ENCODE measurements at regions not wholly inside any gene's neighbourhood (a gene's known extent, or its start where the extent isn't known, plus 50 kb on each side); places are given as distances from the start of the nearest gene placed in this dataset.

DNA sequence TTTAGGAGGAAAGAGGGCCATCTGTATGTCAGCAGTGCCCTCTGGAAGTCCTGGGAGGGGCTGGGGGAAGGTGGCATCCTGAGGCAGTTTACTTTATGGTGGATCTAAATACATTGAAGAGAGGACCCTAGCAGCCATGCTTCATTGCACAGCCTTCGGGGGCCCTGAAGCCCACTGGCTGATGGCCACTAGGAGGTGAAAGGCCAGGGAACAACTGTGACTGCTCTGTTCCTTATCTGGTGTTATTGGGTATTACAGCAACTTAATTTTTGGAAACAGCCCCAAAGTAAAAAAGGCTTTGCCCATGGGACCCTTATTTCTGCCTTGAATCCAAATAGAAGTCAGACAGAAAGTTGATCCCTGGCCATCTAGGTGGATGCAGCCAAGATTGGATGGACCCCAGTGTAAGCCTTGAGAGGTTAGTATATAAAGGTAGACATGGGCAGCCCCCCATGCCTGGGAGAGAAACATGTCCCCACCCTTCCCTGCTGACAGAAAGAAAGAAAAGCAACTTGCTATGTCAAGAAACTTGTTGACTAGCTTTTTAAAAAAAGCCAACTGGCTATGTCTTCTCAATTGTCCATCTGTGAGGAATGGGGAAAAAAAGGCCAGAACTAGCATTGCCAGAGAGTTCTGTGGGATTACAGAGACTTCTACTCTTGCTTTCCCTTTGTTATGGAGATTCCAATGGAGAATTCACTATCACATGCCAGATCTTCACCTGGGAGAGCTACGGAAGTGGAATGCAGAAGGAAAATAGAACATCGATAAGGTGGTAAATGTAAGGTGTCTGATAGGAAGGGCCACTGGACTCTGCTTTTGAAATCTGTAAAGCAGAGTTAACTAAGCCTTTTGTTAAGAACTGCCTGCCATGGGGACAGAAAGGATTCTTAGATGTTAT is 58.6 kb upstream of the OSR1 start:
- no peak for ATAC-seq
- Histone ChIP-seq H3K4me1 (no peaks in the 10 kb centered on the region), H3K4me3 (no peak overlapping the region), H3K9me3 (peaks cover 0 to 4% of the 10 kb centered on the region in 2 donors), H3K27ac (no peak overlapping the region), H3K36me3 (no peaks in the 10 kb centered on the region), H3K27me3 (no peaks in the 10 kb centered on the region)
- intact Hi-C loops (cut with DNase I): no loop called here
- no peak for DNase-seq
- TF ChIP-seq CTCF (IDR thresholded peaks at IDR 0.05): no peak

- intact Hi-C loops (cut with DNase I): no loop called here
- no peaks in the 10 kb centered on the region for H3K4me1 ChIP-seq
- peaks cover 0 to 6% of the 10 kb centered on the region in 2 donors for H3K9me3 ChIP-seq
- H3K4me3 ChIP-seq: no peak overlapping the region
- no peak overlapping the region for H3K27ac ChIP-seq
- no peak for DNase-seq
- no peak for TF ChIP-seq CTCF (IDR thresholded peaks at IDR 0.05)
- no peaks in the 10 kb centered on the region for H3K27me3 ChIP-seq
- ATAC-seq: no peak
- H3K36me3 ChIP-seq: no peaks in the 10 kb centered on the region
Observed at GRCh38 chr2:19416083-19416482, 57.7 kb upstream of the OSR1 start.

DNA sequence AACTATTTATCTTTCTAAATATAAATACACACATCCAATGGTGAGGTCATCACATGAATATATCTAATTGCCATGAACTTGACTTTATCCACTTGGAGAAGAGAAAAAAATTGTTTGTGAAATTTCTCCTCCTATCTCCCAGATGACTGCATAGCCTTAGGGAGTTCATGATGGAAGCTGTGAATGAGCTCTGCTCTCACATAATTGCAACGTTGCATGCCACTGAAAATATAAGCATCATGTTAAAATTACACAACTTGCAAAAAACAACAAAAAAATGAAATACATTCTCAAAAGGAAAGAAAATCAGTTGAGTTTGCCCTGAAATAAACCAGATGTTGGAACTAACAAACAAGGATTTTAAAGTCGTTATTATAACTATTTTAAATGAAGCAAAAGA is 50.6 kb upstream of the OSR1 start:
- H3K4me3 ChIP-seq: no peak overlapping the region
- DNase-seq (peak in 1 of 4 donors; percentile 25), ATAC-seq (no peak)
- no peak for TF ChIP-seq CTCF (IDR thresholded peaks at IDR 0.05)
- H3K4me1 ChIP-seq: no peaks in the 10 kb centered on the region
- H3K9me3 ChIP-seq: peaks cover 0 to 6% of the 10 kb centered on the region in 2 donors
- no peaks in the 10 kb centered on the region for H3K36me3 ChIP-seq
- H3K27ac ChIP-seq: no peak overlapping the region
- intact Hi-C loops (cut with DNase I): no loop called here
- no peaks in the 10 kb centered on the region for H3K27me3 ChIP-seq

- no peak overlapping the region for H3K4me3 ChIP-seq
- DNase-seq (no peak), ATAC-seq (no peak)
- H3K27ac ChIP-seq: no peak overlapping the region
- H3K36me3 ChIP-seq: no peaks in the 10 kb centered on the region
- no peaks in the 10 kb centered on the region for H3K4me1 ChIP-seq
- no peaks in the 10 kb centered on the region for H3K27me3 ChIP-seq
- TF ChIP-seq CTCF (IDR thresholded peaks at IDR 0.05): no peak
- peaks cover 0 to 6% of the 10 kb centered on the region in 2 donors for H3K9me3 ChIP-seq
- intact Hi-C loops (cut with DNase I): no loop called here
Observed at GRCh38 chr2:19408592-19408991, 50.2 kb upstream of the OSR1 start.

Data from left lung (tissue), 4 donors.